H1 (cell line): ENCODE measurements at regions not wholly inside any gene's neighbourhood (a gene's known extent, or its start where the extent isn't known, plus 50 kb on each side); places are given as distances from the start of the nearest gene placed in this dataset.

Experiments used
- CTCF ChIA-PET: fragments of 300-600 bp; sonication (Branson Sonifier 250); formaldehyde crosslinking; loops from one replicate; lab custom pipeline; 2021; ENCODE audit not compliant: partially characterized antibody; lab: Charles Lee
- POLR2A ChIA-PET: fragments of 300-600 bp; sonication (Branson Sonifier 250); formaldehyde crosslinking; loops from one replicate; lab custom pipeline; 2021; ENCODE audit warnings: inconsistent platforms; ENCODE audit not compliant: partially characterized antibody; lab: Charles Lee
- DNase-seq, 2 experiments: peaks; one replicate each; pipeline versions ENCODE4 v3.0.0 to v3.0.0-alpha.2; 2010 to 2022; ENCODE audit warnings: low spot score in 2 of 2, low read depth in 1 of 2, mixed read lengths in 1 of 2
- FAIRE-seq: peaks from 2 replicates; lab custom pipeline; 2011; peaks lifted over from hg19 to GRCh38; lab: Jason Lieb, UNC
- H2AFZ ChIP-seq: 2 replicates; pipeline ENCODE4 v1.8.1; 2012; ENCODE audit warnings: low read length, inconsistent platforms
- H2AK5ac ChIP-seq: 2 replicates; pipeline ENCODE4 v1.6.1; 2013; ENCODE audit warnings: low read depth, low read length
- H2BK120ac ChIP-seq: replicated peaks from 2 replicates; pipeline ENCODE3; 2013; ENCODE audit warnings: low read depth, low read length, inconsistent platforms
- H2BK12ac ChIP-seq: 2 replicates; pipeline ENCODE4 v1.6.1; 2013; ENCODE audit warnings: low read depth, low read length
- H2BK15ac ChIP-seq: 2 replicates; pipeline ENCODE4 v1.6.1; 2013; ENCODE audit warnings: low read length
- H2BK20ac ChIP-seq: 2 replicates; pipeline ENCODE4 v1.6.1; 2013; ENCODE audit warnings: low read length
- H2BK5ac ChIP-seq: 2 replicates; pipeline ENCODE4 v1.6.1; 2013; ENCODE audit warnings: low read depth, low read length
- H3K14ac ChIP-seq: 2 replicates; pipeline ENCODE4 v1.6.1; 2013; ENCODE audit warnings: inconsistent platforms; ENCODE audit not compliant: insufficient read length
- H3K18ac ChIP-seq: 2 replicates; pipeline ENCODE4 v1.6.1; 2013; ENCODE audit warnings: low read length; ENCODE audit errors: extremely low read depth
- H3K23ac ChIP-seq: 2 replicates; pipeline ENCODE4 v1.6.1; 2013; ENCODE audit warnings: inconsistent platforms; ENCODE audit not compliant: insufficient read length
- H3K23me2 ChIP-seq: 2 replicates; pipeline ENCODE4 v1.6.1; 2013; ENCODE audit warnings: low read depth, low read length
- H3K27ac ChIP-seq: 2 replicates; pipeline ENCODE4 v1.6.1; 2011; ENCODE audit warnings: low read depth, low read length, inconsistent platforms
- H3K27me3 ChIP-seq, 4 experiments: replicated peaks in 1 of 4; 1 replicate in 1 of 4; 2 replicates in 3 of 4; pipeline versions ENCODE4 v1.6.1 to v1.8.1; 2011 to 2013; ENCODE audit warnings: low read length in 3 of 4, mild to moderate bottlenecking in 3 of 4, inconsistent platforms in 2 of 4, mixed read lengths in 2 of 4, moderate library complexity in 1 of 4; ENCODE audit not compliant: control insufficient read depth in 3 of 4, insufficient read depth in 3 of 4; ENCODE audit errors: extremely low read depth in 1 of 4
- H3K36me3 ChIP-seq, 4 experiments: 2 replicates each; pipeline versions ENCODE4 v1.6.1 to v1.8.1; 2011 to 2013; ENCODE audit warnings: mild to moderate bottlenecking in 4 of 4, low read length in 3 of 4, moderate library complexity in 2 of 4, control low read depth in 1 of 4, inconsistent platforms in 1 of 4; ENCODE audit not compliant: insufficient read depth in 4 of 4, control insufficient read depth in 2 of 4
- H3K4ac ChIP-seq: replicated peaks from 2 replicates; pipeline ENCODE3; 2013; ENCODE audit warnings: low read length, low read depth, mixed read lengths, inconsistent platforms; ENCODE audit not compliant: insufficient read length
- H3K4me1 ChIP-seq, 4 experiments: replicated peaks in 1 of 4; 1 replicate in 1 of 4; 2 replicates in 3 of 4; pipeline versions ENCODE4 v1.6.1 to v1.8.1; 2011 to 2013; ENCODE audit warnings: low read length in 3 of 4, inconsistent platforms in 2 of 4, mixed read lengths in 1 of 4; ENCODE audit not compliant: insufficient read depth in 4 of 4, control insufficient read depth in 3 of 4
- H3K4me2 ChIP-seq, 2 experiments: 2 replicates each; pipeline versions ENCODE4 v1.6.1 to v1.8.1; 2011 to 2013; ENCODE audit warnings: low read depth in 2 of 2, low read length in 2 of 2, control low read depth in 1 of 2, inconsistent platforms in 1 of 2, mild to moderate bottlenecking in 1 of 2; ENCODE audit not compliant: insufficient read depth in 1 of 2
- H3K4me3 ChIP-seq, 4 experiments: fragments of 200-600, 300-600 bp in 1 of 4; sonication (generic), shearing (Covaris generic), sonication (Bioruptor Twin) in 1 of 4; 2 replicates each; pipeline versions ENCODE4 v1.5.1 to v1.8.1; 2011 to 2016; ENCODE audit warnings: low read length in 4 of 4, low read depth in 3 of 4, control low read depth in 2 of 4, inconsistent platforms in 2 of 4, mild to moderate bottlenecking in 2 of 4, mixed read lengths in 1 of 4, moderate library complexity in 1 of 4; ENCODE audit not compliant: insufficient read depth in 2 of 4; ENCODE audit errors: extremely low read depth in 1 of 4
- H3K56ac ChIP-seq: replicated peaks from 2 replicates; pipeline ENCODE3; 2013; ENCODE audit warnings: low read depth, mild to moderate bottlenecking, mixed read lengths, low read length, inconsistent platforms; ENCODE audit not compliant: insufficient read length
- H3K79me1 ChIP-seq: 2 replicates; pipeline ENCODE4 v1.6.1; 2013; ENCODE audit warnings: low read depth, low read length, control low read depth
- H3K79me2 ChIP-seq, 2 experiments: 2 replicates each; pipeline versions ENCODE4 v1.6.1 to v1.8.1; 2012 to 2013; ENCODE audit warnings: low read length in 2 of 2, mild to moderate bottlenecking in 2 of 2, inconsistent platforms in 1 of 2; ENCODE audit not compliant: insufficient read depth in 2 of 2, control insufficient read depth in 1 of 2
- H3K9ac ChIP-seq, 4 experiments: replicated peaks in 1 of 4; 1 replicate in 1 of 4; 2 replicates in 3 of 4; pipeline versions ENCODE4 v1.6.1 to v1.8.1; 2011 to 2013; ENCODE audit warnings: low read depth in 3 of 4, low read length in 3 of 4, control low read depth in 2 of 4, mild to moderate bottlenecking in 2 of 4, moderate library complexity in 2 of 4, inconsistent platforms in 1 of 4; ENCODE audit errors: extremely low read depth in 1 of 4
- H3K9me3 ChIP-seq, 2 experiments: 2 replicates each; pipeline versions ENCODE4 v1.6.1 to v1.8.1; 2012 to 2013; ENCODE audit warnings: mild to moderate bottlenecking in 2 of 2, moderate library complexity in 2 of 2, control low read depth in 1 of 2, inconsistent platforms in 1 of 2, low read depth in 1 of 2, low read length in 1 of 2, mixed read lengths in 1 of 2; ENCODE audit not compliant: insufficient read depth in 2 of 2
- H4K20me1 ChIP-seq, 2 experiments: replicated peaks in 1 of 2; 2 replicates each; pipeline versions ENCODE3 to v1.8.1; 2011 to 2013; ENCODE audit warnings: inconsistent platforms in 2 of 2, low read length in 2 of 2, mild to moderate bottlenecking in 1 of 2; ENCODE audit not compliant: insufficient read depth in 2 of 2, control insufficient read depth in 1 of 2
- H4K5ac ChIP-seq: 2 replicates; pipeline ENCODE4 v1.6.1; 2013; ENCODE audit warnings: low read length, low read depth, mixed read lengths, inconsistent platforms; ENCODE audit not compliant: insufficient read length
- H4K8ac ChIP-seq: 2 replicates; pipeline ENCODE4 v1.8.0; 2013; ENCODE audit warnings: mild to moderate bottlenecking, moderate library complexity, low read length, inconsistent platforms; ENCODE audit not compliant: insufficient read depth; ENCODE audit errors: extremely low read depth
- H4K91ac ChIP-seq: replicated peaks from 2 replicates; pipeline ENCODE3; 2013; ENCODE audit warnings: low read length, mixed read lengths, inconsistent platforms; ENCODE audit not compliant: insufficient read length
- CBX5 ChIP-seq: fragments of 300-800, 300-1000 bp; sonication (generic); IDR thresholded peaks from 2 replicates; pipeline ENCODE4 v1.7.1; 2016; ENCODE audit warnings: antibody characterized with exemption, low read length, low read depth
- TAF7 ChIP-seq: optimal IDR thresholded peaks from 2 replicates; pipeline ENCODE3; 2011; ENCODE audit warnings: low read depth, mild to moderate bottlenecking, inconsistent platforms, low read length, moderate library complexity, borderline replicate concordance
- WGBS, 2 experiments: shearing (Covaris generic) in 1 of 2; methylation state at CpG; one replicate each; pipeline versions ENCODE4 v1.1.6 to v1.1.7; 2013 to 2015; ENCODE audit warnings: low lambda C conversion rate in 2 of 2, mixed read lengths in 2 of 2, inconsistent platforms in 1 of 2, low coverage in 1 of 2, missing lambda C conversion rate in 1 of 2; ENCODE audit not compliant: insufficient replicate concordance in 2 of 2, insufficient coverage in 1 of 2, insufficient read length in 1 of 2; ENCODE audit errors: extremely low coverage in 1 of 2, missing lambda C conversion rate in 1 of 2; 5-methylcytosine and 5-hydroxymethylcytosine counted together

DNA sequence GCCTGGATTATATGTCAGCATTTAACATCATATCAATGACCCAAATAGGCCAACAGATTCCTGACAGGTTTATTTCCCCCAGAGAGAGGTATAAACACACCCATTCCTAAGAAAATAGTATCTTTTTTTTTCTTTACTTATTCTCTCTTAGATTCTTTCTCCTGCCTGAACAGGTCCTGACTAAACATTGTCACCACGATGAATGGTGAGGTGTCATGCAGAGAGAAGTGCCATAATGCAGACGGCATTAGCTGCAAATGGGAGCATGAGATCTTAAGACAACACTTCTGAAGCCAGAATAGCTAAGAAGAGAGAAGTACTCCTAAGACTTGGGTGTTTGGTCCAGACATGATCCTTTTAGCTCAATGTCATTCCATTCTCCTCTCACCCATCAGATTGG lies 131.3 kb downstream of the ZNF648 start:
- FAIRE-seq = no peak
- CTCF ChIA-PET = interaction anchor here (1.0 to 3.6 kb wide), 3 partner anchors 10 to 419 kb away, joined by 3 to 14 read pairs (median 6); no protein-coding TSS in a partner anchor
- no peak overlapping the region for H3K14ac ChIP-seq

More for the DNA sequence above, 131.3 kb downstream of the ZNF648 start:
- 83% methylated on average over 2 of the region's 2 CpGs; no CpG with 5 or more reads in 1 of the 2 experiments for WGBS, 2 experiments
- Histone ChIP-seq H3K4me3 (no peak overlapping the region), H4K5ac (no peak overlapping the region), H2AK5ac (no peak overlapping the region), H3K23ac (no peak overlapping the region), H2BK20ac (no peak overlapping the region), H4K91ac (no peak overlapping the region), H2BK12ac (no peak overlapping the region), H3K23me2 (no peaks in the 10 kb centered on the region), H3K56ac (no peak overlapping the region), H3K79me1 (no peaks in the 10 kb centered on the region), H3K4ac (no peak overlapping the region), H3K18ac (no peak overlapping the region), H3K36me3 (no peaks in the 10 kb centered on the region), H4K8ac (no peak overlapping the region), H3K4me1 (peaks cover 0 to 3% (median 0%) of the 10 kb centered on the region in 4 experiments; a peak in 1 of 7 replicates), H2AFZ (no peak overlapping the region), H3K79me2 (no peaks in the 10 kb centered on the region), H2BK120ac (no peak overlapping the region), H3K9ac (no peak overlapping the region), H3K9me3 (no peaks in the 10 kb centered on the region), H3K27me3 (no peaks in the 10 kb centered on the region), H3K4me2 (no peak overlapping the region), H3K27ac (no peak overlapping the region), H2BK15ac (no peak overlapping the region), H4K20me1 (no peaks in the 10 kb centered on the region), H2BK5ac (no peak overlapping the region)
- TF ChIP-seq TAF7 (no peak), CBX5 (no peak)
- POLR2A ChIA-PET = no interaction called here
- DNase-seq = no peak
